ENCODE measurements at regions not wholly inside any gene's neighbourhood (a gene's known extent, or its start where the extent isn't known, plus 50 kb on each side); places are given as distances from the start of the nearest gene placed in this dataset.

GRCh38 chrX:56089376-56089775 lies 142.8 kb upstream of the KLF8 start:
- TF ChIP-seq CTCF (IDR thresholded peaks at IDR 0.05; ENCODE audit: low read length) (no peak), EZH2 (IDR thresholded peaks at IDR 0.05; ENCODE audit: borderline replicate concordance, low read length) (no peak)

Measured in OCI-LY1 (cell line).